HepG2 (cell line): ENCODE measurements at regions not wholly inside any gene's neighbourhood (a gene's known extent, or its start where the extent isn't known, plus 50 kb on each side); places are given as distances from the start of the nearest gene placed in this dataset.

ENCODE experiments used
- ATAC-seq: fragments of 200-7000 bp; cut with Tn5 transposase; 3 replicates; pipeline ENCODE4 v1.9.1; 2020; ENCODE audit warnings: mild to moderate bottlenecking, moderate library complexity
- BruUV-seq: library from RNA; stranded (reverse); fragments of 400-500 nt; replicated peaks from 2 replicates; lab custom pipeline; 2021; lab: Mats Ljungman, UMichigan
- CTCF ChIA-PET: fragments of 300-600 bp; formaldehyde crosslinking; extraction: SDS; loops from one replicate; lab custom pipeline; 2021; ENCODE audit warnings: low total read pairs, inconsistent platforms, low intra/inter-chr PET ratio; lab: Yijun Ruan, JAX
- POLR2A ChIA-PET: fragments of 350-600 bp; sonication (Branson Sonifier 250); formaldehyde crosslinking; loops from one replicate; lab custom pipeline; 2020; ENCODE audit warnings: antibody characterized with exemption, inconsistent platforms; lab: Yijun Ruan, JAX
- DNase-seq: peaks from one replicate; pipeline ENCODE4 v3.0.0-alpha.2; 2015; ENCODE audit warnings: low spot score
- FAIRE-seq: peaks from 3 replicates; lab custom pipeline; 2011; peaks lifted over from hg19 to GRCh38; lab: Jason Lieb, UNC
- H2AFZ ChIP-seq: one replicate; pipeline ENCODE4 v1.6.1; 2011; ENCODE audit warnings: low read length, inconsistent platforms
- H3K27ac ChIP-seq: fragments of 300-600 bp; 3 replicates; pipeline ENCODE4 v1.8.0; 2011; ENCODE audit warnings: mixed run types, mild to moderate bottlenecking, mixed read lengths, low read length, inconsistent platforms; ENCODE audit not compliant: insufficient read depth; ENCODE audit errors: extremely low read length
- H3K27me3 ChIP-seq, 2 experiments: fragments of 200-600 bp in 1 of 2; 2 replicates in 1 of 2; 3 replicates in 1 of 2; pipeline versions ENCODE4 v1.6.0 to v1.8.0; 2011; ENCODE audit warnings: low read length in 2 of 2, mild to moderate bottlenecking in 2 of 2, moderate library complexity in 2 of 2, inconsistent platforms in 1 of 2; ENCODE audit not compliant: insufficient read depth in 2 of 2, control insufficient read depth in 1 of 2
- H3K36me3 ChIP-seq, 2 experiments: fragments of 200-600 bp in 1 of 2; replicated peaks in 1 of 2; 2 replicates in 1 of 2; 3 replicates in 1 of 2; pipeline versions ENCODE4 v1.5.1 to v1.8.0; 2011; ENCODE audit warnings: low read length in 2 of 2, inconsistent platforms in 1 of 2; ENCODE audit not compliant: insufficient read depth in 2 of 2, control insufficient read depth in 1 of 2
- H3K4me1 ChIP-seq: 2 replicates; pipeline ENCODE4 v1.5.1; 2012; ENCODE audit warnings: low read length, inconsistent platforms; ENCODE audit not compliant: insufficient read depth
- H3K4me2 ChIP-seq: 2 replicates; pipeline ENCODE4 v1.6.0; 2011; ENCODE audit warnings: low read depth, low read length, inconsistent platforms
- H3K4me3 ChIP-seq, 3 experiments: fragments of 200-600 bp in 1 of 3; sonication (generic), shearing (Covaris generic) in 1 of 3; replicated peaks in 1 of 3; 2 replicates each; pipeline ENCODE4 v1.5.1; 2011 to 2016; ENCODE audit warnings: low read length in 3 of 3, inconsistent platforms in 2 of 3, low read depth in 2 of 3, mild to moderate bottlenecking in 2 of 3, control low read depth in 1 of 3, mixed read lengths in 1 of 3; ENCODE audit not compliant: insufficient read depth in 1 of 3
- H3K79me2 ChIP-seq: one replicate; pipeline ENCODE4 v1.6.1; 2011; ENCODE audit warnings: low read length, inconsistent platforms; ENCODE audit not compliant: insufficient read depth
- H3K9ac ChIP-seq: 2 replicates; pipeline ENCODE4 v1.6.0; 2011; ENCODE audit warnings: mild to moderate bottlenecking, low read depth, low read length, inconsistent platforms; ENCODE audit not compliant: insufficient read depth
- H3K9me3 ChIP-seq: 2 replicates; pipeline ENCODE4 v1.5.1; 2012; ENCODE audit warnings: mild to moderate bottlenecking, low read length
- H4K20me1 ChIP-seq: 2 replicates; pipeline ENCODE4 v1.6.0; 2011; ENCODE audit warnings: inconsistent platforms, mild to moderate bottlenecking, low read length, moderate library complexity; ENCODE audit not compliant: insufficient read depth
- E2F2 ChIP-seq: sonication (generic); formaldehyde crosslinking; IDR thresholded peaks from 2 replicates; pipeline ENCODE4 v1.4.0; 2020; ENCODE audit warnings: missing genetic modification reagents, borderline replicate concordance
- GABPB1 ChIP-seq: IDR thresholded peaks from 2 replicates; pipeline ENCODE4 v1.6.1; 2016; ENCODE audit warnings: mild to moderate bottlenecking, missing genetic modification reagents, moderate library complexity, missing compliant biosample characterization
- GATAD2A ChIP-seq: IDR thresholded peaks from 2 replicates; pipeline ENCODE4 v1.6.1; 2016
- GMEB1 ChIP-seq: sonication (generic); formaldehyde crosslinking; IDR thresholded peaks from 2 replicates; pipeline ENCODE4 v1.5.1; 2020; ENCODE audit warnings: missing genetic modification reagents, mild to moderate bottlenecking, borderline replicate concordance
- GPBP1L1 ChIP-seq: sonication (generic); formaldehyde crosslinking; IDR thresholded peaks from 2 replicates; pipeline ENCODE4 v1.5.0; 2020; ENCODE audit warnings: mild to moderate bottlenecking, missing genetic modification reagents
- MYC ChIP-seq: sonication (generic); formaldehyde crosslinking; IDR thresholded peaks from 2 replicates; pipeline ENCODE4 v1.9.0; 2021; ENCODE audit warnings: missing genetic modification reagents, borderline replicate concordance
- NCOA1 ChIP-seq: sonication (generic); formaldehyde crosslinking; IDR thresholded peaks from 2 replicates; pipeline ENCODE4 v1.9.0; 2021; ENCODE audit warnings: missing genetic modification reagents
- PHF5A ChIP-seq: IDR thresholded peaks from one replicate; pipeline ENCODE4 v1.6.1; 2018; ENCODE audit warnings: low read depth, missing genetic modification reagents; ENCODE audit not compliant: unreplicated experiment
- PPARG ChIP-seq: conservative IDR thresholded peaks from 2 replicates; pipeline ENCODE4 v1.6.1; 2016; ENCODE audit warnings: missing biosample characterization, missing genetic modification reagents
- SCMH1 ChIP-seq: sonication (generic); formaldehyde crosslinking; IDR thresholded peaks from 2 replicates; pipeline ENCODE4 v1.9.0; 2021; ENCODE audit warnings: missing genetic modification reagents, mild to moderate bottlenecking, borderline replicate concordance
- SKIL ChIP-seq: sonication (generic); formaldehyde crosslinking; IDR thresholded peaks from 2 replicates; pipeline ENCODE4 v1.8.0; 2022; ENCODE audit warnings: missing genetic modification reagents, mild to moderate bottlenecking, moderate library complexity, borderline replicate concordance
- SMAD3 ChIP-seq: sonication (generic); formaldehyde crosslinking; IDR thresholded peaks from 2 replicates; pipeline ENCODE4 v1.4.0; 2020; ENCODE audit warnings: missing genetic modification reagents
- ZIK1 ChIP-seq: sonication (generic); formaldehyde crosslinking; IDR thresholded peaks from 2 replicates; pipeline ENCODE4 v1.5.0; 2020; ENCODE audit warnings: mild to moderate bottlenecking, low read depth, missing genetic modification reagents, borderline replicate concordance
- ZMAT3 ChIP-seq: sonication (generic); formaldehyde crosslinking; conservative IDR thresholded peaks from 2 replicates; pipeline ENCODE4 v1.7.0; 2021; ENCODE audit warnings: missing genetic modification reagents
- ZNF597 ChIP-seq: sonication (generic); formaldehyde crosslinking; IDR thresholded peaks from 2 replicates; pipeline ENCODE4 v1.5.0; 2020; ENCODE audit warnings: missing genetic modification reagents
- ZSCAN5A ChIP-seq: sonication (generic); formaldehyde crosslinking; IDR thresholded peaks from 2 replicates; pipeline ENCODE4 v1.8.0; 2022; ENCODE audit warnings: mild to moderate bottlenecking, missing genetic modification reagents, borderline replicate concordance
- WGBS: methylation state at CpG from one replicate; pipeline ENCODE4 v1.1.6; 2017; ENCODE audit warnings: low lambda C conversion rate; 5-methylcytosine and 5-hydroxymethylcytosine counted together
- in situ Hi-C: cut with HindIII; loops from 2 replicates; pipeline ENCODE4 v1.10.0; 2017; ENCODE audit warnings: low pct_unique_long_range_greater_than_20kb; ENCODE audit not compliant: extremely low pct_ligation_motif_present
- intact Hi-C: fragments of 100-400 bp; cut with micrococcal nuclease; formaldehyde crosslinking; loops from one replicate; pipeline ENCODE4 v1.10.0; 2022; ENCODE audit not compliant: unreplicated experiment

- Histone ChIP-seq H3K4me2 (no peak overlapping the region), H3K9me3 (no peaks in the 10 kb centered on the region), H4K20me1 (no peaks in the 10 kb centered on the region), H3K27ac (no peak overlapping the region), H3K79me2 (no peaks in the 10 kb centered on the region), H3K4me1 (no peaks in the 10 kb centered on the region), H3K36me3 (no peaks in the 10 kb centered on the region), H3K4me3 (no peak overlapping the region), H2AFZ (no peak overlapping the region), H3K27me3 (no peaks in the 10 kb centered on the region; a peak in 1 of 5 replicates), H3K9ac (no peak overlapping the region)
- FAIRE-seq (no peak), DNase-seq (no peak), ATAC-seq (no peak)
- 27% methylated on average over 3 of the region's 3 CpGs for WGBS
- in situ Hi-C loops = no loop called here
- ChIA-PET POLR2A (no interaction called here), CTCF (no interaction called here)
- intact Hi-C loops = no loop called here
- no TSS peak for BruUV-seq
- TF ChIP-seq GABPB1 (CRISPR knock-in tag) (no peak), E2F2 (CRISPR knock-in tag) (no peak), GPBP1L1 (no peak), NCOA1 (CRISPR knock-in tag) (no peak), SCMH1 (CRISPR knock-in tag) (no peak), SMAD3 (no peak), SKIL (CRISPR knock-in tag) (no peak), PHF5A (CRISPR knock-in tag) (no peak), ZIK1 (CRISPR knock-in tag) (no peak), MYC (no peak), ZSCAN5A (CRISPR knock-in tag) (no peak), ZMAT3 (CRISPR knock-in tag) (no peak), ZNF597 (CRISPR knock-in tag) (no peak), GMEB1 (CRISPR knock-in tag) (no peak), PPARG (CRISPR knock-in tag) (no peak), GATAD2A (CRISPR knock-in tag) (no peak)
Observed at GRCh38 chr11:26229257-26229656, 102.7 kb upstream of the ANO3 start.
